AML-193 (cell line): ENCODE measurements at regions not wholly inside any gene's neighbourhood (a gene's known extent, or its start where the extent isn't known, plus 50 kb on each side); places are given as distances from the start of the nearest gene placed in this dataset.

ENCODE experiments used
- DNase-seq, 2 experiments: peaks; one replicate each; lab custom pipeline; 2025; lab: John Stamatoyannopoulos, UW

- DNase-seq: no peak
These were observed 181.1 kb downstream of the SOX9 start for GRCh38 chr17:72301887-72302286.

- no peak for DNase-seq
These were observed 181.9 kb downstream of the SOX9 start for GRCh38 chr17:72302735-72303134.

- DNase-seq: no peak
These were observed 183.2 kb downstream of the SOX9 start for GRCh38 chr17:72303787-72304733.

- no peak for DNase-seq
These were observed 184.0 kb downstream of the SOX9 start for GRCh38 chr17:72304859-72305258.

- no peak for DNase-seq
These were observed 184.7 kb downstream of the SOX9 start for GRCh38 chr17:72305472-72305871.

- DNase-seq: no peak
These were observed 185.2 kb downstream of the SOX9 start for GRCh38 chr17:72306037-72306436.

GRCh38 chr17:72307836-72308235, 187.0 kb downstream of the SOX9 start:
- no peak for DNase-seq

GRCh38 chr17:72308744-72309385, 188.0 kb downstream of the SOX9 start:
- DNase-seq: no peak

- DNase-seq: no peak
These were observed 190.2 kb downstream of the SOX9 start for GRCh38 chr17:72311004-72311403.

- no peak for DNase-seq
These were observed 194.5 kb downstream of the SOX9 start for GRCh38 chr17:72315122-72315913.

GRCh38 chr17:72318131-72318530, 197.3 kb downstream of the SOX9 start:
- no peak for DNase-seq

- no peak for DNase-seq
These were observed 201.1 kb downstream of the SOX9 start for GRCh38 chr17:72321896-72322295.

- no peak for DNase-seq
These were observed 211.5 kb downstream of the SOX9 start for GRCh38 chr17:72332367-72332766.

GRCh38 chr17:72333570-72333969, 212.8 kb downstream of the SOX9 start:
- no peak for DNase-seq

- no peak for DNase-seq
These were observed 213.4 kb downstream of the SOX9 start for GRCh38 chr17:72334205-72334604.

GRCh38 chr17:72336026-72336803, 215.4 kb downstream of the SOX9 start:
- DNase-seq: no peak

- DNase-seq: no peak
These were observed 215.9 kb downstream of the SOX9 start for GRCh38 chr17:72336804-72337070.

GRCh38 chr17:72338304-72338703, 217.5 kb downstream of the SOX9 start:
- no peak for DNase-seq

GRCh38 chr17:72338847-72339790, 218.3 kb downstream of the SOX9 start:
- DNase-seq: no peak

GRCh38 chr17:72340836-72341235, 220.0 kb downstream of the SOX9 start:
- no peak for DNase-seq

- DNase-seq: no peak
These were observed 221.2 kb downstream of the SOX9 start for GRCh38 chr17:72342061-72342460.
